Thoracic aorta (tissue), 2 donors: ENCODE measurements at regions not wholly inside any gene's neighbourhood (a gene's known extent, or its start where the extent isn't known, plus 50 kb on each side); places are given as distances from the start of the nearest gene placed in this dataset.
"Not testable (repeated sequence)": the region's sequence is repeated elsewhere in the genome, so short reads cannot be mapped to it uniquely, and the experiment has no call there.

Experiments used
- ATAC-seq: fragments of 150-250 bp; one replicate; pipeline ENCODE4 v1.8.0; 2017; ENCODE audit warnings: low read depth; ENCODE audit not compliant: insufficient number of reproducible peaks, low FRiP score
- DNase-seq: peaks from one replicate; pipeline ENCODE4 v3.0.0-alpha.2; 2020; ENCODE audit warnings: low spot score
- H3K27ac ChIP-seq, 2 donors: fragments of 200-600 bp; sonication (generic); 1 replicate in 1 of 2; 2 replicates in 1 of 2; pipeline ENCODE4 v1.5.1; 2016; ENCODE audit warnings: mild to moderate bottlenecking in 2 of 2, moderate library complexity in 2 of 2
- H3K27me3 ChIP-seq: fragments of 200-600 bp; sonication (generic); replicated peaks from 2 replicates; pipeline ENCODE4 v1.6.0; 2016; ENCODE audit warnings: mild to moderate bottlenecking; ENCODE audit not compliant: insufficient read depth
- H3K36me3 ChIP-seq: fragments of 200-600 bp; sonication (generic); one replicate; pipeline ENCODE4 v1.5.1; 2016
- H3K4me1 ChIP-seq, 2 donors: fragments of 200-600 bp; sonication (generic); 1 replicate in 1 of 2; 2 replicates in 1 of 2; pipeline versions ENCODE4 v1.5.1 to v1.6.0; 2016; ENCODE audit warnings: low read depth in 2 of 2, mild to moderate bottlenecking in 1 of 2; ENCODE audit not compliant: control insufficient read depth in 1 of 2
- H3K4me3 ChIP-seq: fragments of 200-600 bp; sonication (generic); 2 replicates; pipeline ENCODE4 v1.5.1; 2016; ENCODE audit warnings: mild to moderate bottlenecking
- H3K9me3 ChIP-seq: fragments of 200-600 bp; sonication (generic); 2 replicates; pipeline ENCODE4 v1.5.1; 2016
- CTCF ChIP-seq: fragments of 200-600 bp; sonication (generic); IDR thresholded peaks from one replicate; pipeline ENCODE4 v1.5.1; 2019; ENCODE audit warnings: antibody characterized with exemption

- no peaks in the 10 kb centered on the region for H3K27me3 ChIP-seq
- no peak for TF ChIP-seq CTCF
- ATAC-seq, result no peak
- no peak overlapping the region for H3K27ac ChIP-seq
- no peaks in the 10 kb centered on the region for H3K4me1 ChIP-seq
- no peaks in the 10 kb centered on the region for H3K9me3 ChIP-seq
- H3K36me3 ChIP-seq, result no peaks in the 10 kb centered on the region
- no peak for DNase-seq
- no peak overlapping the region for H3K4me3 ChIP-seq
Observed at GRCh38 chr11:135019343-135019871, 607.4 kb upstream of the B3GAT1 start.

GRCh38 chr11:135017296-135017695, 605.3 kb upstream of the B3GAT1 start:
- TF ChIP-seq CTCF, result no peak
- DNase-seq (no peak), ATAC-seq (no peak)
- Histone ChIP-seq H3K4me3 (no peak overlapping the region), H3K9me3 (no peaks in the 10 kb centered on the region), H3K27ac (no peak overlapping the region), H3K4me1 (no peaks in the 10 kb centered on the region), H3K36me3 (no peaks in the 10 kb centered on the region), H3K27me3 (no peaks in the 10 kb centered on the region)

GRCh38 chr11:135015966-135016365, 603.9 kb upstream of the B3GAT1 start:
- H3K36me3 ChIP-seq, result no peaks in the 10 kb centered on the region
- no peak overlapping the region for H3K27ac ChIP-seq
- H3K27me3 ChIP-seq, result no peaks in the 10 kb centered on the region
- H3K9me3 ChIP-seq, result no peaks in the 10 kb centered on the region
- no peak for ATAC-seq
- no peak overlapping the region for H3K4me3 ChIP-seq
- no peak for TF ChIP-seq CTCF
- H3K4me1 ChIP-seq, result no peaks in the 10 kb centered on the region
- no peak for DNase-seq

GRCh38 chr11:135011313-135011712, 599.3 kb upstream of the B3GAT1 start:
- not testable (repeated sequence) for ATAC-seq, DNase-seq

GRCh38 chr11:135009125-135009524, 597.1 kb upstream of the B3GAT1 start:
- Histone ChIP-seq H3K9me3 (no peaks in the 10 kb centered on the region), H3K27me3 (no peaks in the 10 kb centered on the region), H3K36me3 (no peaks in the 10 kb centered on the region), H3K4me3 (no peak overlapping the region), H3K4me1 (no peaks in the 10 kb centered on the region), H3K27ac (no peak overlapping the region)
- DNase-seq (no peak), ATAC-seq (no peak)
- TF ChIP-seq CTCF, result no peak

More at GRCh38 chr11:135011313-135011712, 599.3 kb upstream of the B3GAT1 start:
- H3K36me3 ChIP-seq, H3K4me3 ChIP-seq, H3K4me1 ChIP-seq, H3K9me3 ChIP-seq, H3K27me3 ChIP-seq, H3K27ac ChIP-seq: not testable (repeated sequence)

GRCh38 chr11:135008412-135008811, 596.4 kb upstream of the B3GAT1 start:
- ATAC-seq, result no peak
- no peaks in the 10 kb centered on the region for H3K4me1 ChIP-seq
- no peak for DNase-seq
- no peak for TF ChIP-seq CTCF
- H3K9me3 ChIP-seq, result no peaks in the 10 kb centered on the region
- H3K27ac ChIP-seq, result no peak overlapping the region
- no peaks in the 10 kb centered on the region for H3K36me3 ChIP-seq
- H3K4me3 ChIP-seq, result no peak overlapping the region
- H3K27me3 ChIP-seq, result no peaks in the 10 kb centered on the region
